ENCODE measurements at regions not wholly inside any gene's neighbourhood (a gene's known extent, or its start where the extent isn't known, plus 50 kb on each side); places are given as distances from the start of the nearest gene placed in this dataset.

- POLR2A ChIA-PET (ENCODE audit: unreplicated experiment), result no interaction called here
- Histone ChIP-seq H3K27ac (no peak overlapping the region), H3K27me3 (ENCODE audit: insufficient read depth, low read depth) (no peaks in the 10 kb centered on the region), H3K9me3 (ENCODE audit: insufficient read depth, low read depth) (peaks cover 4% of the 10 kb centered on the region; the same call in 1 of the 2 replicates), H3K9me2 (ENCODE audit: insufficient read depth) (no peaks in the 10 kb centered on the region), H3K36me3 (ENCODE audit: low read depth) (no peaks in the 10 kb centered on the region), H3K4me1 (replicated peaks; ENCODE audit: insufficient read depth) (peaks cover 7% of the 10 kb centered on the region), H3K79me2 (ENCODE audit: low read depth) (no peaks in the 10 kb centered on the region), H3K4me2 (peak overlapping the region; percentile 5; the same call in 1 of the 2 replicates), H2AFZ (no peak overlapping the region), H4K20me1 (ENCODE audit: insufficient read depth) (no peaks in the 10 kb centered on the region), H3K4me3 (no peak overlapping the region), H3F3A (ENCODE audit: insufficient read depth, low read depth) (no peaks in the 10 kb centered on the region)
- TF ChIP-seq EZH2 (IDR thresholded peaks at IDR 0.05; ENCODE audit: low read depth), result no peak
- TF ChIP-seq, protein P1, sequence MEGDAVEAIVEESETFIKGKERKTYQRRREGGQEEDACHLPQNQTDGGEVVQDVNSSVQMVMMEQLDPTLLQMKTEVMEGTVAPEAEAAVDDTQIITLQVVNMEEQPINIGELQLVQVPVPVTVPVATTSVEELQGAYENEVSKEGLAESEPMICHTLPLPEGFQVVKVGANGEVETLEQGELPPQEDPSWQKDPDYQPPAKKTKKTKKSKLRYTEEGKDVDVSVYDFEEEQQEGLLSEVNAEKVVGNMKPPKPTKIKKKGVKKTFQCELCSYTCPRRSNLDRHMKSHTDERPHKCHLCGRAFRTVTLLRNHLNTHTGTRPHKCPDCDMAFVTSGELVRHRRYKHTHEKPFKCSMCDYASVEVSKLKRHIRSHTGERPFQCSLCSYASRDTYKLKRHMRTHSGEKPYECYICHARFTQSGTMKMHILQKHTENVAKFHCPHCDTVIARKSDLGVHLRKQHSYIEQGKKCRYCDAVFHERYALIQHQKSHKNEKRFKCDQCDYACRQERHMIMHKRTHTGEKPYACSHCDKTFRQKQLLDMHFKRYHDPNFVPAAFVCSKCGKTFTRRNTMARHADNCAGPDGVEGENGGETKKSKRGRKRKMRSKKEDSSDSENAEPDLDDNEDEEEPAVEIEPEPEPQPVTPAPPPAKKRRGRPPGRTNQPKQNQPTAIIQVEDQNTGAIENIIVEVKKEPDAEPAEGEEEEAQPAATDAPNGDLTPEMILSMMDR (conservative IDR thresholded peaks at IDR 0.05), result no peak
- CTCF ChIA-PET, result no interaction called here
- no TSS peak for BruUV-seq (replicated peaks)
- DNase-seq, result peak in 1 of 2 experiments; percentile 4
- intact Hi-C loops (cut with micrococcal nuclease; ENCODE audit: unreplicated experiment), result no loop called here
These were observed 284.2 kb upstream of the SGK1 start for GRCh38 chr6:134602123-134602522.

DNA sequence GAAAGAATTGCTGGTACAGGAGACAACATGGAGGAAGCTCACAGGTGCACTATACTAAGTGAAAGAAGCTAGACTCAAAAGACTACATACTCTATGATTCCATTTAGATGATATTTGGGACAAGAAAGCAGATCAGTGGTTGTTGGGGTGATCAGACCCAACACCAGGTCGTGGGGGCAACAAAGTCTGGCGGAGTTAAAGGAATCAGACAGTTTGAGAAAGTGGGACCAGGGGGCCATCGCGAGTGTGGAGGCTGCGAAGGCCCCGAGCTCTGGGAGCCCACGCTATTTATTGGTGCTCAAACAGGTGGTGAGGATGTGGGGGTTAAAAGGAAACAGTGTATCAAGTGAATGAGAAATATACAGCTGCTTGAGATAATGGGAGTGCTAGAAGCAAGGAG is 282.8 kb upstream of the SGK1 start:
- POLR2A ChIA-PET (ENCODE audit: unreplicated experiment), result no interaction called here

GRCh38 chr6:134599079-134599478 is 281.2 kb upstream of the SGK1 start:
- Histone ChIP-seq H4K20me1 (ENCODE audit: insufficient read depth) (no peaks in the 10 kb centered on the region), H3K27me3 (ENCODE audit: insufficient read depth, low read depth) (no peaks in the 10 kb centered on the region), H3K4me2 (no peak overlapping the region), H3K79me2 (ENCODE audit: low read depth) (no peaks in the 10 kb centered on the region), H3K4me1 (replicated peaks; ENCODE audit: insufficient read depth) (peaks cover 7% of the 10 kb centered on the region), H3K36me3 (ENCODE audit: low read depth) (no peaks in the 10 kb centered on the region), H3K9me2 (ENCODE audit: insufficient read depth) (no peaks in the 10 kb centered on the region), H3F3A (ENCODE audit: insufficient read depth, low read depth) (no peaks in the 10 kb centered on the region), H2AFZ (no peak overlapping the region), H3K4me3 (no peak overlapping the region), H3K27ac (no peak overlapping the region), H3K9me3 (ENCODE audit: insufficient read depth, low read depth) (peaks cover 4% of the 10 kb centered on the region; the same call in 1 of the 2 replicates)
- no peak for DNase-seq
- no TSS peak for BruUV-seq (replicated peaks)
- ChIA-PET CTCF (no interaction called here), POLR2A (ENCODE audit: unreplicated experiment) (no interaction called here)
- intact Hi-C loops (cut with micrococcal nuclease; ENCODE audit: unreplicated experiment), result no loop called here
- no peak for TF ChIP-seq EZH2 (IDR thresholded peaks at IDR 0.05; ENCODE audit: low read depth)
- TF ChIP-seq, protein P1 (conservative IDR thresholded peaks at IDR 0.05), result no peak

More for the DNA sequence above, 282.8 kb upstream of the SGK1 start:
- Histone ChIP-seq H3K27ac (no peak overlapping the region), H3F3A (ENCODE audit: insufficient read depth, low read depth) (no peaks in the 10 kb centered on the region), H4K20me1 (ENCODE audit: insufficient read depth) (no peaks in the 10 kb centered on the region), H2AFZ (no peak overlapping the region), H3K27me3 (ENCODE audit: insufficient read depth, low read depth) (no peaks in the 10 kb centered on the region), H3K9me3 (ENCODE audit: insufficient read depth, low read depth) (peaks cover 4% of the 10 kb centered on the region; the same call in 1 of the 2 replicates), H3K4me1 (replicated peaks; ENCODE audit: insufficient read depth) (peaks cover 7% of the 10 kb centered on the region), H3K36me3 (ENCODE audit: low read depth) (no peaks in the 10 kb centered on the region), H3K9me2 (ENCODE audit: insufficient read depth) (no peaks in the 10 kb centered on the region), H3K4me2 (no peak overlapping the region), H3K4me3 (no peak overlapping the region), H3K79me2 (ENCODE audit: low read depth) (no peaks in the 10 kb centered on the region)
- no peak for DNase-seq
- TF ChIP-seq, protein P1 (conservative IDR thresholded peaks at IDR 0.05), result no peak
- TF ChIP-seq EZH2 (IDR thresholded peaks at IDR 0.05; ENCODE audit: low read depth), result no peak
- CTCF ChIA-PET, result no interaction called here
- BruUV-seq (replicated peaks), result no TSS peak
- intact Hi-C loops (cut with micrococcal nuclease; ENCODE audit: unreplicated experiment), result no loop called here
